ENCODE measurements at regions not wholly inside any gene's neighbourhood (a gene's known extent, or its start where the extent isn't known, plus 50 kb on each side); places are given as distances from the start of the nearest gene placed in this dataset.

DNA sequence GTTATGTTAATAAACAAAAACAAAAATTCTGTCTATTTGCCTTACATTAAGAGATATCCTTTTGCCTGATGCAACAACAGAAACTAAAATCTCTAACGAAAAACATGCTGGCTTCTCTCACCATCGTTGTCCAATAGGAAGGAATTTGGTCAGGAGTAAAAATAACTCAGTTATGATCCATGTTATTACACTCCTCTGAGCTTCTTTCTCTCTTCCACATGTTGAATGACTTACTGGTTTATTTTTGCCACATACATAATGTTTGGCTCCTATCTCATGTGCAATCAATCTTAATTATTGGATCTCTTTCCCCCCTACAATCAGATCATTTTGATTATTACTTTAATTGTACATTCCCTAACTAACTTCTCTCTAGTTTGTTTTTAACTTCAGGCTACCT, 688.4 kb downstream of the USP25 start:
- DNase-seq (ENCODE audit: low spot score) = no peak

DNA sequence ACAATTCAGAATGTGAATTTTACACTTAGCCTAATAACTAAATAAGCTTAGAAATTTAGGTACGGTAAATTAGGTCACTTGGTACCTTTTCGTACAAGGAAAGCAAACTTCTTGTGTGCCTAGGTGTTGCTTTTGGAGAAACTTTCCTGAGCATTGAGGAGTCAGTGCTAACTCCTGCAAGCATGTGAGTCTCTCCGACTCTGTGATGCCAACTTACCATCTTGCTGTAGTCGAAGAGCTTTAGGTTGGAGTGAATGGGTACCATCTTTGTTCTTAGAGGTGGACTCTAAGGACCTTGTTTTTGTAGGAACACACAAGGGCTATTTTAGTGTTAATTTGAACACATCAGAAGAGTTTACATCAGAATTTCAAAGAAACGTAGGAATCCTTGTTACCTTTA, 688.9 kb downstream of the USP25 start:
- Histone ChIP-seq H3K4me3 (no peak overlapping the region), H3K4me1 (replicated peaks) (no peaks in the 10 kb centered on the region), H3K27ac (peak overlapping the region; percentile 74 to 79), H3K27me3 (replicated peaks; ENCODE audit: insufficient read depth) (no peaks in the 10 kb centered on the region), H3K36me3 (no peaks in the 10 kb centered on the region), H3K9me3 (no peaks in the 10 kb centered on the region)
- intact Hi-C loops (cut with DNase I) = loop anchor here (5.0 kb wide), 1 partner anchor 114 kb away; no protein-coding TSS in a partner anchor
- 83% methylated on average over 5 of the region's 5 CpGs for WGBS
- DNase-seq (ENCODE audit: low spot score) = no peak
- no peak for TF ChIP-seq POLR2A (IDR thresholded peaks at IDR 0.05)
- TF ChIP-seq, protein P1, sequence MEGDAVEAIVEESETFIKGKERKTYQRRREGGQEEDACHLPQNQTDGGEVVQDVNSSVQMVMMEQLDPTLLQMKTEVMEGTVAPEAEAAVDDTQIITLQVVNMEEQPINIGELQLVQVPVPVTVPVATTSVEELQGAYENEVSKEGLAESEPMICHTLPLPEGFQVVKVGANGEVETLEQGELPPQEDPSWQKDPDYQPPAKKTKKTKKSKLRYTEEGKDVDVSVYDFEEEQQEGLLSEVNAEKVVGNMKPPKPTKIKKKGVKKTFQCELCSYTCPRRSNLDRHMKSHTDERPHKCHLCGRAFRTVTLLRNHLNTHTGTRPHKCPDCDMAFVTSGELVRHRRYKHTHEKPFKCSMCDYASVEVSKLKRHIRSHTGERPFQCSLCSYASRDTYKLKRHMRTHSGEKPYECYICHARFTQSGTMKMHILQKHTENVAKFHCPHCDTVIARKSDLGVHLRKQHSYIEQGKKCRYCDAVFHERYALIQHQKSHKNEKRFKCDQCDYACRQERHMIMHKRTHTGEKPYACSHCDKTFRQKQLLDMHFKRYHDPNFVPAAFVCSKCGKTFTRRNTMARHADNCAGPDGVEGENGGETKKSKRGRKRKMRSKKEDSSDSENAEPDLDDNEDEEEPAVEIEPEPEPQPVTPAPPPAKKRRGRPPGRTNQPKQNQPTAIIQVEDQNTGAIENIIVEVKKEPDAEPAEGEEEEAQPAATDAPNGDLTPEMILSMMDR (IDR thresholded peaks at IDR 0.05) = no peak
- TF ChIP-seq POLR2AphosphoS5 (IDR thresholded peaks at IDR 0.05) = no peak

More for the DNA sequence above, 688.4 kb downstream of the USP25 start:
- no peak overlapping the region for H3K4me3 ChIP-seq
- H3K36me3 ChIP-seq = no peaks in the 10 kb centered on the region
- WGBS = 58% methylated on average over 2 of the region's 2 CpGs
- no peaks in the 10 kb centered on the region for H3K4me1 ChIP-seq (replicated peaks)
- H3K9me3 ChIP-seq = no peaks in the 10 kb centered on the region
- no peaks in the 10 kb centered on the region for H3K27me3 ChIP-seq (replicated peaks; ENCODE audit: insufficient read depth)
- intact Hi-C loops (cut with DNase I) = loop anchor here (5.0 kb wide), 1 partner anchor 114 kb away; no protein-coding TSS in a partner anchor
- TF ChIP-seq POLR2AphosphoS5 (IDR thresholded peaks at IDR 0.05) = no peak
- no peak for TF ChIP-seq POLR2A (IDR thresholded peaks at IDR 0.05)
- TF ChIP-seq, protein P1 (IDR thresholded peaks at IDR 0.05) = no peak
- H3K27ac ChIP-seq = peak overlapping the region in 1 of 2 donors; percentile 79

DNA sequence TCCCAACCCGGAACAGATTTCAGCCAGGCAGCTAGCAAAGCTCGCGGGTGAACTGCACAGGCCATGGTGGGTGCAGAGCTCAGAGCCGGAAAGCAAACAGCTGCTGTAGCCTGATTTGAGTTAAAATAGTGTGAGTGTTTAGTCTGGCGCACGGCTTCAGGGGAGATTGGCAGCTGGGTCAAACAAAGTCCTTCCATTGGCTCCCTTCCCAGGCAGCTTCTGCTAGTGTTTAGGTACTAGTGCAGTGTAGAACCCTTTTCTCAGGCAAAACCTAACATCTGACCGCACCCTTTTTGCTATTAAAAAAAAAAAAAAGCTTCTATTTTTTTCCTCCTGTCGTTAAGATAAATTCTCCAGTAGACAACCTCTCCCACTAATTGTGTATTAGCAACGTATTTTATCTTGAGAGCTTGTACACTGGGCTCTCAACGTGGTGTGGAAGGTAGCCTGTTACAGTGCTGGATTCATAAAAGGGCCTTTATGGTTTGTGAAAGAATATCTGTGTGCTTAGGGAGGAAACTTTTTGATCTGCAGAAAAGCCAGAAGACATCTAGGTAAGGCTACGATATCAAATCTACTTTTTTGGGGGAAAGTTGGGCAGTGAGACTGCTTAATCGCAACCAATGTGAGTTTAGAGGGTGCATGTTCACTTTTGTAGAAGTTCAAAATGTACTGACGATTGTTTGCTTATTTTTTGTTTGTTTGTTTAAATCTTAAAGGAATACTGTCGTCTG, 689.6 kb downstream of the USP25 start:
- Histone ChIP-seq H3K4me3 (peak overlapping the region; percentile 35 to 37), H3K27me3 (replicated peaks; ENCODE audit: insufficient read depth) (no peaks in the 10 kb centered on the region), H3K4me1 (replicated peaks) (no peaks in the 10 kb centered on the region), H3K36me3 (no peaks in the 10 kb centered on the region), H3K27ac (peak overlapping the region; percentile 74 to 79), H3K9me3 (no peaks in the 10 kb centered on the region)
- peak; percentile 68 for DNase-seq (ENCODE audit: low spot score)
- intact Hi-C loops (cut with DNase I) = loop anchor here (5.0 kb wide), 1 partner anchor 113 kb away; no protein-coding TSS in a partner anchor
- TF ChIP-seq, protein P1 (IDR thresholded peaks at IDR 0.05) = no peak
- no peak for TF ChIP-seq POLR2A (IDR thresholded peaks at IDR 0.05)
- peak; percentile 28 for TF ChIP-seq POLR2AphosphoS5 (IDR thresholded peaks at IDR 0.05)
- WGBS = 11% methylated on average over 14 of the region's 14 CpGs

DNA sequence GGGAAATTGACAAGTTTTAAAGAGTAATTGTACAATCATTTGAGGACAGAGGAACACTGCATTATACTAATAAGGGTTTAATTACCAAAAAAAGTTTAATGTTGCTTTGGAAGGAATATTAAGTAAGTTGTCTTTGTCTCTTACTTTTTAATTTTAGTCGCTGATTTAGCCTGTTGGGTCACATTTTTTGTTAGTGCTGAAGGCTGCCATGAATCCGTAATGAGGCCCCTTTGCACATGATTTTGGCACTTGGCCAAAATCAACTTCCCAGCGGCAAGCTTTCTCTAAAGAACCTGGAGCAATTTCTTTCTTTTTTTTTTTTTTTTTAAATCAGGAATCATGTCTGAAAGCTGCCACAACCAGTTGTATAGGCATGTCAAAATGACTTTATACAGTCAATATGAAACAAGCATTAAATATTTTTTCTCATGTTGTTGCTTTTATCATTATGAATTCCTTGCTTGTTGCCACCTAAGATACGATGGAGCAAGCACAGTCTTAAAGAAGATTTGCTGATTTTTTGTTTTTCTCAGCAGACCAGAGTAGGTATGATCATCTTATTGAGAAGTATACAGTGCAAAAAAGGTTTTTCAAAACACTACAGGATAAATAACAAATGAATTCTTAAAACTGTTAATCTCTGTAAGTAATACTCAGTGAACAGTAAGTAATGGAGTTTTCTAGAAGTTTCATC, 690.4 kb downstream of the USP25 start:
- Histone ChIP-seq H3K9me3 (no peaks in the 10 kb centered on the region), H3K4me1 (replicated peaks) (no peaks in the 10 kb centered on the region), H3K36me3 (no peaks in the 10 kb centered on the region), H3K4me3 (peak overlapping the region; percentile 35 to 37), H3K27me3 (replicated peaks; ENCODE audit: insufficient read depth) (no peaks in the 10 kb centered on the region), H3K27ac (peak overlapping the region; percentile 74 to 79)
- 9% methylated on average over 4 of the region's 4 CpGs for whole genome bisulfite sequencing
- intact Hi-C loops (cut with DNase I) = no loop called here
- peak; percentile 67 for DNase-seq (ENCODE audit: low spot score)
- TF ChIP-seq POLR2A (IDR thresholded peaks at IDR 0.05) = no peak
- TF ChIP-seq POLR2AphosphoS5 (IDR thresholded peaks at IDR 0.05) = peak; percentile 70

GRCh38 chr21:16421007-16421406, 691.2 kb downstream of the USP25 start:
- WGBS = 17% methylated on average over 2 of the region's 2 CpGs
- TF ChIP-seq, protein P1 (IDR thresholded peaks at IDR 0.05) = no peak
- no peak for TF ChIP-seq POLR2AphosphoS5 (IDR thresholded peaks at IDR 0.05)

More at GRCh38 chr21:16421007-16421406, 691.2 kb downstream of the USP25 start:
- no peaks in the 10 kb centered on the region for H3K27me3 ChIP-seq (replicated peaks; ENCODE audit: insufficient read depth)
- peak overlapping the region; percentile 74 to 79 for H3K27ac ChIP-seq
- intact Hi-C loops (cut with DNase I) = no loop called here
- no peaks in the 10 kb centered on the region for H3K9me3 ChIP-seq
- peak overlapping the region; percentile 35 to 37 for H3K4me3 ChIP-seq
- no peaks in the 10 kb centered on the region for H3K36me3 ChIP-seq
- DNase-seq (ENCODE audit: low spot score) = no peak
- no peaks in the 10 kb centered on the region for H3K4me1 ChIP-seq (replicated peaks)

Measured in prostate gland (tissue), 2 donors.